ENCODE measurements at regions not wholly inside any gene's neighbourhood (a gene's known extent, or its start where the extent isn't known, plus 50 kb on each side); places are given as distances from the start of the nearest gene placed in this dataset.

- no peak for TF ChIP-seq JUN (IDR thresholded peaks at IDR 0.05; ENCODE audit: low read depth, low read length)
Observed at GRCh38 chr6:120273411-120273810, 923.9 kb upstream of the MAN1A1 start (continued).

GRCh38 chr6:120272038-120272437 is 922.5 kb upstream of the MAN1A1 start:
- Histone ChIP-seq H3K18ac (ENCODE audit: extremely low read depth, low read length) (no peak overlapping the region), H3K14ac (ENCODE audit: insufficient read length) (no peak overlapping the region), H3K27me3 (replicated peaks in 1 of 4; ENCODE audit: control insufficient read depth in 3 of 4, extremely low read depth in 1 of 4, insufficient read depth in 3 of 4, low read length in 3 of 4) (no peaks in the 10 kb centered on the region), H3K4me3 (ENCODE audit: extremely low read depth in 1 of 4, insufficient read depth in 2 of 4, low read depth in 3 of 4, low read length in 4 of 4) (no peak overlapping the region), H3K4me2 (ENCODE audit: insufficient read depth in 1 of 2, low read depth in 2 of 2, low read length in 2 of 2) (no peak overlapping the region), H2BK5ac (ENCODE audit: low read depth, low read length) (no peak overlapping the region), H2BK12ac (ENCODE audit: low read depth, low read length) (no peak overlapping the region), H2AFZ (ENCODE audit: low read length) (no peak overlapping the region), H3K27ac (ENCODE audit: low read depth, low read length) (no peak overlapping the region), H3K4me1 (replicated peaks in 1 of 4; ENCODE audit: control insufficient read depth in 3 of 4, insufficient read depth in 4 of 4, low read length in 3 of 4) (no peaks in the 10 kb centered on the region), H4K8ac (ENCODE audit: extremely low read depth, insufficient read depth, low read length) (no peak overlapping the region), H3K79me1 (ENCODE audit: low read depth, low read length) (no peaks in the 10 kb centered on the region), H3K56ac (replicated peaks; ENCODE audit: insufficient read length, low read depth, low read length) (no peak overlapping the region), H3K4ac (replicated peaks; ENCODE audit: insufficient read length, low read depth, low read length) (no peak overlapping the region), H3K23me2 (ENCODE audit: low read depth, low read length) (no peaks in the 10 kb centered on the region), H3K9me3 (ENCODE audit: insufficient read depth in 2 of 2, low read depth in 1 of 2, low read length in 1 of 2) (peaks cover 7 to 8% of the 10 kb centered on the region in 2 experiments; a peak in 3 of 4 replicates), H4K91ac (replicated peaks; ENCODE audit: insufficient read length, low read length) (no peak overlapping the region), H3K79me2 (ENCODE audit: control insufficient read depth in 1 of 2, insufficient read depth in 2 of 2, low read length in 2 of 2) (no peaks in the 10 kb centered on the region), H2BK15ac (ENCODE audit: low read length) (no peak overlapping the region), H3K36me3 (ENCODE audit: control insufficient read depth in 2 of 4, insufficient read depth in 4 of 4, low read length in 3 of 4) (no peaks in the 10 kb centered on the region), H4K20me1 (replicated peaks in 1 of 2; ENCODE audit: control insufficient read depth in 1 of 2, insufficient read depth in 2 of 2, low read length in 2 of 2) (no peaks in the 10 kb centered on the region), H3K23ac (ENCODE audit: insufficient read length) (no peak overlapping the region), H3K9ac (replicated peaks in 1 of 4; ENCODE audit: extremely low read depth in 1 of 4, low read depth in 3 of 4, low read length in 3 of 4) (no peak overlapping the region), H4K5ac (ENCODE audit: insufficient read length, low read depth, low read length) (no peak overlapping the region), H2AK5ac (ENCODE audit: low read depth, low read length) (no peak overlapping the region), H2BK120ac (replicated peaks; ENCODE audit: low read depth, low read length) (no peak overlapping the region), H2BK20ac (ENCODE audit: low read length) (no peak overlapping the region)
- no peak for FAIRE-seq
- no peak for DNase-seq (ENCODE audit: low read depth in 1 of 2, low spot score in 2 of 2)
- CTCF ChIA-PET (ENCODE audit: partially characterized antibody): no interaction called here
- POLR2A ChIA-PET (ENCODE audit: partially characterized antibody): no interaction called here
- TF ChIP-seq KDM4A (IDR thresholded peaks at IDR 0.05; ENCODE audit: low read depth, low read length, severe bottlenecking): no peak
- no peak for TF ChIP-seq CEBPB (IDR thresholded peaks at IDR 0.05; ENCODE audit: low read depth, low read length)
- TF ChIP-seq BCL11A (IDR thresholded peaks at IDR 0.05; ENCODE audit: low read depth in 2 of 2, low read length in 2 of 2): no peak
- no peak for TF ChIP-seq TBP (IDR thresholded peaks at IDR 0.05; ENCODE audit: low read depth, low read length)
- no peak for TF ChIP-seq SUZ12 (IDR thresholded peaks at IDR 0.05; ENCODE audit: low read length)
- TF ChIP-seq RNF2 (IDR thresholded peaks at IDR 0.05; ENCODE audit: borderline replicate concordance, low read depth, low read length, missing control alignments, poor library complexity, severe bottlenecking): no peak
- TF ChIP-seq NRF1 (IDR thresholded peaks at IDR 0.05; ENCODE audit: low read depth, low read length): no peak
- no peak for TF ChIP-seq ATF3 (IDR thresholded peaks at IDR 0.05; ENCODE audit: insufficient read depth, low read depth, low read length)
- no peak for TF ChIP-seq MAX (IDR thresholded peaks at IDR 0.05)
- TF ChIP-seq POLR2A (IDR thresholded peaks at IDR 0.05; ENCODE audit: control extremely low read depth in 1 of 2, low read depth in 2 of 2, low read length in 2 of 2): no peak
- no peak for TF ChIP-seq ZNF274 (IDR thresholded peaks at IDR 0.05; ENCODE audit: borderline replicate concordance, extremely low read depth, low read length)
- no peak for TF ChIP-seq BRCA1 (IDR thresholded peaks at IDR 0.05; ENCODE audit: low read depth, low read length)
